GM21515 (cell line): ENCODE measurements at regions not wholly inside any gene's neighbourhood (a gene's known extent, or its start where the extent isn't known, plus 50 kb on each side); places are given as distances from the start of the nearest gene placed in this dataset.

Source experiments
- ATAC-seq: cut with Tn5 transposase; IDR thresholded peaks from one replicate; pipeline ENCODE4 v1.9.1; 2021; ENCODE audit not compliant: unreplicated experiment

GRCh38 chr12:59252731-59253130 is 332.4 kb upstream of the LRIG3 start:
- no peak for ATAC-seq

GRCh38 chr12:59250766-59251165 is 330.5 kb upstream of the LRIG3 start:
- no peak for ATAC-seq

- ATAC-seq: no peak
These were observed 319.7 kb upstream of the LRIG3 start for GRCh38 chr12:59240048-59240447.

GRCh38 chr12:59234391-59234790 is 314.1 kb upstream of the LRIG3 start:
- ATAC-seq: no peak

- ATAC-seq: no peak
These were observed 310.0 kb upstream of the LRIG3 start for GRCh38 chr12:59230334-59230733.

GRCh38 chr12:59219148-59219547 is 298.8 kb upstream of the LRIG3 start:
- no peak for ATAC-seq

- no peak for ATAC-seq
These were observed 276.7 kb upstream of the LRIG3 start for GRCh38 chr12:59196989-59197388.

GRCh38 chr12:59194794-59195193 is 274.5 kb upstream of the LRIG3 start:
- no peak for ATAC-seq

GRCh38 chr12:59193476-59194050 is 273.3 kb upstream of the LRIG3 start:
- no peak for ATAC-seq

GRCh38 chr12:59191372-59191771 is 271.1 kb upstream of the LRIG3 start:
- no peak for ATAC-seq

- ATAC-seq: no peak
These were observed 266.1 kb upstream of the LRIG3 start for GRCh38 chr12:59186451-59186850.

- no peak for ATAC-seq
These were observed 265.0 kb upstream of the LRIG3 start for GRCh38 chr12:59185295-59185694.

GRCh38 chr12:59182658-59183455 is 262.6 kb upstream of the LRIG3 start:
- ATAC-seq: no peak

GRCh38 chr12:59182191-59182590 is 261.9 kb upstream of the LRIG3 start:
- ATAC-seq: no peak

GRCh38 chr12:59181196-59181777 is 261.0 kb upstream of the LRIG3 start:
- no peak for ATAC-seq

- ATAC-seq: no peak
These were observed 258.9 kb upstream of the LRIG3 start for GRCh38 chr12:59179231-59179630.

GRCh38 chr12:59173695-59174094 is 253.4 kb upstream of the LRIG3 start:
- no peak for ATAC-seq

- no peak for ATAC-seq
These were observed 248.3 kb upstream of the LRIG3 start for GRCh38 chr12:59168647-59169046.

- no peak for ATAC-seq
These were observed 246.2 kb upstream of the LRIG3 start for GRCh38 chr12:59166457-59166856.

- no peak for ATAC-seq
These were observed 244.9 kb upstream of the LRIG3 start for GRCh38 chr12:59164991-59165718.

- ATAC-seq: no peak
These were observed 243.9 kb upstream of the LRIG3 start for GRCh38 chr12:59164226-59164625.

GRCh38 chr12:59158681-59159080 is 238.4 kb upstream of the LRIG3 start:
- no peak for ATAC-seq
